Gastroesophageal sphincter (tissue), 4 donors: ENCODE measurements at regions not wholly inside any gene's neighbourhood (a gene's known extent, or its start where the extent isn't known, plus 50 kb on each side); places are given as distances from the start of the nearest gene placed in this dataset.

Source experiments
- ATAC-seq: fragments of 150-250 bp; one replicate; pipeline ENCODE4 v1.9.1; 2016; ENCODE audit warnings: mild to moderate bottlenecking, moderate library complexity
- H3K27ac ChIP-seq, 4 donors: fragments of 200-600 bp; sonication (generic) in 3 of 4; 1 replicate in 3 of 4; 2 replicates in 1 of 4; pipeline ENCODE4 v1.5.1; 2016 to 2019
- H3K27me3 ChIP-seq: fragments of 200-600 bp; sonication (generic); one replicate; pipeline ENCODE4 v1.5.1; 2019
- H3K36me3 ChIP-seq, 2 donors: fragments of 200-600 bp; sonication (generic); one replicate each; pipeline ENCODE4 v1.5.1; 2019; ENCODE audit warnings: control low read depth in 1 of 2
- H3K4me1 ChIP-seq, 3 donors: fragments of 200-600 bp; sonication (generic); 1 replicate in 2 of 3; 2 replicates in 1 of 3; pipeline ENCODE4 v1.5.1; 2016 to 2019; ENCODE audit warnings: control low read depth in 2 of 3
- H3K4me3 ChIP-seq, 2 donors: fragments of 200-600 bp; sonication (generic); one replicate each; pipeline ENCODE4 v1.5.1; 2019; ENCODE audit warnings: mild to moderate bottlenecking in 1 of 2, moderate library complexity in 1 of 2
- H3K9me3 ChIP-seq, 3 donors: fragments of 200-600 bp; sonication (generic); one replicate each; pipeline ENCODE4 v1.5.1; 2017 to 2019; ENCODE audit warnings: control low read depth in 2 of 3
- EP300 ChIP-seq: sonication (generic); formaldehyde crosslinking; IDR thresholded peaks from one replicate; pipeline ENCODE4 v1.6.1; 2017; ENCODE audit warnings: antibody characterized with exemption, mild to moderate bottlenecking
- POLR2A ChIP-seq, 2 donors: fragments of 450-650 bp; IDR thresholded peaks; one replicate each; pipeline ENCODE4 v1.6.1; 2017; ENCODE audit warnings: antibody characterized with exemption in 2 of 2, mild to moderate bottlenecking in 2 of 2, moderate library complexity in 1 of 2
- POLR2AphosphoS5 ChIP-seq: sonication (generic); formaldehyde crosslinking; IDR thresholded peaks from one replicate; pipeline ENCODE4 v1.6.1; 2017; ENCODE audit warnings: antibody characterized with exemption
- WGBS, 2 donors: methylation state at CpG; one replicate each; pipeline ENCODE4 v1.1.5; 2018; ENCODE audit warnings: low coverage in 1 of 2; 5-methylcytosine and 5-hydroxymethylcytosine counted together
- TF ChIP-seq, protein P1 (sequence below), 4 experiments: fragments of 200-600 bp in 2 of 4; fragments of 450-650 bp in 2 of 4; sonication (generic) in 1 of 4; IDR thresholded peaks; one replicate each; pipeline ENCODE4 v1.5.1; 2017 to 2019; ENCODE audit warnings: antibody characterized with exemption in 4 of 4, mild to moderate bottlenecking in 2 of 4, moderate library complexity in 2 of 4

- no peak for ATAC-seq
- Histone ChIP-seq H3K27me3 (no peaks in the 10 kb centered on the region), H3K27ac (no peak overlapping the region), H3K9me3 (no peaks in the 10 kb centered on the region), H3K4me3 (no peak overlapping the region), H3K36me3 (no peaks in the 10 kb centered on the region), H3K4me1 (no peaks in the 10 kb centered on the region)
- TF ChIP-seq POLR2A (IDR thresholded peaks at IDR 0.05) (no peak), EP300 (no peak), POLR2AphosphoS5 (no peak)
- TF ChIP-seq, protein P1, sequence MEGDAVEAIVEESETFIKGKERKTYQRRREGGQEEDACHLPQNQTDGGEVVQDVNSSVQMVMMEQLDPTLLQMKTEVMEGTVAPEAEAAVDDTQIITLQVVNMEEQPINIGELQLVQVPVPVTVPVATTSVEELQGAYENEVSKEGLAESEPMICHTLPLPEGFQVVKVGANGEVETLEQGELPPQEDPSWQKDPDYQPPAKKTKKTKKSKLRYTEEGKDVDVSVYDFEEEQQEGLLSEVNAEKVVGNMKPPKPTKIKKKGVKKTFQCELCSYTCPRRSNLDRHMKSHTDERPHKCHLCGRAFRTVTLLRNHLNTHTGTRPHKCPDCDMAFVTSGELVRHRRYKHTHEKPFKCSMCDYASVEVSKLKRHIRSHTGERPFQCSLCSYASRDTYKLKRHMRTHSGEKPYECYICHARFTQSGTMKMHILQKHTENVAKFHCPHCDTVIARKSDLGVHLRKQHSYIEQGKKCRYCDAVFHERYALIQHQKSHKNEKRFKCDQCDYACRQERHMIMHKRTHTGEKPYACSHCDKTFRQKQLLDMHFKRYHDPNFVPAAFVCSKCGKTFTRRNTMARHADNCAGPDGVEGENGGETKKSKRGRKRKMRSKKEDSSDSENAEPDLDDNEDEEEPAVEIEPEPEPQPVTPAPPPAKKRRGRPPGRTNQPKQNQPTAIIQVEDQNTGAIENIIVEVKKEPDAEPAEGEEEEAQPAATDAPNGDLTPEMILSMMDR (IDR thresholded peaks at IDR 0.05): no peak
- WGBS, 2 donors: 69 to 78% methylated on average over 2 to 3 of the region's 3 CpGs
Measured at GRCh38 chr6:85136310-85136709, 313.6 kb upstream of the NT5E start.

DNA sequence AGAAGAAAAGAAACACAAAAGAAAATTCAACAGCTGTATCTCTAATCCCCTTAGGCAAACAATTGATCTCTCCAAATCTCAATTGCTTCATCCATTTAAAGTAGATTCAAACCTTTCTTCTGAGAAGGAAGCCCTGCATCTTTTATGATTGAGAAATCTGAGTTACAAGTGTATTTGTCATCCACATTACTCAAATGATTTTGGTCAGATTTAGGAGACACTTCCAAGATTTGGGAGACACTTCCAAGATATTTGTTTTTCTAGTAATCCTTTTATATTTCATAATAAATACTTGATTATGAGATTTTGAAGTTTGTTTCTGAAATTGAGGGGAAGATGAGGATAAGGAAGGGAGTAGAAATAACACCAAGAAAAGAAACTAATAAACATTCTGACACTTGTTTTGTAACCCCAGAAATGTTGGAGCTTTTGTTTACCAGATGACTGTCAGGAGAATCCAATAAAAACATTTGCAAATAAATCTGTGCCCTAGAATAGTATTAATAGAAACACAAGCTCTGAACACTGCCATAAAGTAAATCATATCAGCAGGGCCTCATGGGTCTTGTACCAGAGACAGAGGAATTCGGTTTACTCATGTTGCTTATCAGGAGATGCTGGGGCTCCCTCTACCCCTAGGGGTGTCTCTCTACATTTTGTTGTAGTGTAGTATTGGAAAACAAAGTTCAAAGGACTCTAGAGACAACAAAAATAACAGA is 314.3 kb upstream of the NT5E start:
- Histone ChIP-seq H3K9me3 (no peaks in the 10 kb centered on the region), H3K27me3 (no peaks in the 10 kb centered on the region), H3K4me1 (no peaks in the 10 kb centered on the region), H3K27ac (no peak overlapping the region), H3K4me3 (no peak overlapping the region), H3K36me3 (no peaks in the 10 kb centered on the region)
- WGBS, 2 donors: 30% methylated on average over 1 of the region's 1 CpG; no CpG with 5 or more reads in 1 of the 2 donors
- ATAC-seq: peak; percentile 69
- TF ChIP-seq POLR2A (IDR thresholded peaks at IDR 0.05): no peak
- TF ChIP-seq, protein P1 (IDR thresholded peaks at IDR 0.05): no peak
- no peak for TF ChIP-seq POLR2AphosphoS5
- no peak for TF ChIP-seq EP300

DNA sequence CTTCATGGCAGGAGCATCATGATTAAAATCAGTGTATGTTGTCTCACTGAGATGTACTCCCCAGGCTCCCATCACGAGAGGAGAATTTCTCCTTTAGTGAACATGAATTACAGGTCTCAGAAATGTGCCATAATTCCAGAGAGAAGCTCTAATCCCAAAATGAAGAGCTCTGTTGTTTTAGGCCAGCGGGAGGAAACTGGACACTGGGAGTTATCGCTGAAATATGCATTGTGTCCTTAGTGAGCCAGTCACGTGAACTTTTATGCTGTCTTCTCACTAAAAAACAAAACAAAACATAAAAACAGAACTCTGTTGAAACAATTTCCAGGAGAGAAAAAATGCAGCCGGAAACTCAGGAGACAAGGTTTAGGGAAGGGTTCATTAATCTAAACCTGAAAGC is 315.7 kb upstream of the NT5E start:
- no peak overlapping the region for H3K4me3 ChIP-seq
- no peaks in the 10 kb centered on the region for H3K36me3 ChIP-seq
- no peak for ATAC-seq
- TF ChIP-seq, protein P1 (IDR thresholded peaks at IDR 0.05): no peak
- no peak for TF ChIP-seq POLR2A (IDR thresholded peaks at IDR 0.05)
- TF ChIP-seq EP300: no peak
- TF ChIP-seq POLR2AphosphoS5: no peak
- 86% methylated on average over 5 of the region's 5 CpGs for WGBS, 2 donors
- H3K4me1 ChIP-seq: no peaks in the 10 kb centered on the region
- no peaks in the 10 kb centered on the region for H3K27me3 ChIP-seq
- H3K27ac ChIP-seq: no peak overlapping the region
- no peaks in the 10 kb centered on the region for H3K9me3 ChIP-seq

GRCh38 chr6:85132091-85132490 is 317.8 kb upstream of the NT5E start:
- no peak overlapping the region for H3K27ac ChIP-seq
- ATAC-seq: no peak

More at GRCh38 chr6:85132091-85132490, 317.8 kb upstream of the NT5E start:
- peaks cover 3% of the 10 kb centered on the region for H3K27me3 ChIP-seq
- whole genome bisulfite sequencing, 2 donors: 67 to 71% methylated on average over 1 of the region's 1 CpG
- no peaks in the 10 kb centered on the region for H3K9me3 ChIP-seq
- TF ChIP-seq EP300: no peak
- TF ChIP-seq, protein P1 (IDR thresholded peaks at IDR 0.05): no peak
- TF ChIP-seq POLR2AphosphoS5: no peak
- no peak for TF ChIP-seq POLR2A (IDR thresholded peaks at IDR 0.05)
- H3K4me1 ChIP-seq: no peaks in the 10 kb centered on the region
- H3K36me3 ChIP-seq: no peaks in the 10 kb centered on the region
- no peak overlapping the region for H3K4me3 ChIP-seq
